ENCODE measurements at regions not wholly inside any gene's neighbourhood (a gene's known extent, or its start where the extent isn't known, plus 50 kb on each side); places are given as distances from the start of the nearest gene placed in this dataset.

DNA sequence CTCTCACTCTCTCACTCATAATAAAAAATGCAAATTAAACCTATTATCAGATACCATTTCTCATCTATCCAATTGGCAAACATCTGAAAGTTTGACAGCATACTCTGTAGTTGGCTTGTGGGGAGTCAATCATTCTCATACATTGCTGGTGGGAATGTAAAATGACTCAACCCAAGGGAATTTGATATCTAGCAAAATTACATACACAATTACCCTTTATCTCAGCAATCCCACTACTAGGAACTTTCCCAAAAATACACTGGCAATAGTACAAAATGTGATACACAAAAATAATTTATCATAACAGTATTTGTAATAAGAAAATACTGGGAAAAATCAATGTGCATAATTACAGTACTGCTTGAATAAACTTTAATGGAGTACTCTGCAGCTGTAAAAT is 731.3 kb downstream of the DTWD2 start:
- DNase-seq, result no peak

DNA sequence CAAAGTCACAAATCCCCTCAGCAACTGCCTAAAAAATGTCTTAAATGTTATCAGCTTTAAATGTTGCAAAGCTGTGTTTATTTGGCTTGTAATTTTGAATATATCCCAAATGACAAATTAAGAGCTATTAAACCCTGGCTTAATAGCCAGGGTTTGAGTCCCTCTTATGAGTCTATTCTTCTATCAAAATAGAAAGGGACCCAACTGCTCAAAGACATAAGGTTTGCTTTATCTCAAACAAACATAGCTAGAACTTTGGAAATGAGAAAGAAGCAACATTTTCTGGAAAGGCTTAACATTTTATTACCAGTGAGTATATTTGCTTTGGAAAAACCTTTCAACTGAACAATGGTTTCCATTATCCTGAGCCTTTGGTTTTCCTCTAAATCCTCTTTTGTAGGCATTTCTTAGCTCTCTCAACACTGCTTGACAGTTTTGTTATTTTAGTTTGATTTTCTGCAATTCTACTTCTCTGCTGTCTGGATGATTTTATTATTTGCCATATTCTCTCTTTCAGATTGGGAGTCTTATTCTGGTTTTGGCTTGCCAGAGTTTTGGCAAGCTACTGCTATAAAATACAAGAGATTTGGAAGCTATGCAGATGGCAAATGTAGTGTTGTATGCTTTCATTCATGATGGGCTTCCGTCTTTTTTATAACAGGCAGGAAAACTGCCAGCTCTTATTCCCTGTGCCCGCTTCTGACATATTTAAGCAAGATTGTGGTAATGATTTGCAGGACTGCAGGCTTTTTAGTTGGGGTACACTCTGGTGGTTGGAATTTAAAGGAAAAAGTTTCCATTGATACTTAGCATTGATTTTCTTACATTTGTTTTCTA is 734.9 kb downstream of the DTWD2 start:
- DNase-seq, result no peak

DNA sequence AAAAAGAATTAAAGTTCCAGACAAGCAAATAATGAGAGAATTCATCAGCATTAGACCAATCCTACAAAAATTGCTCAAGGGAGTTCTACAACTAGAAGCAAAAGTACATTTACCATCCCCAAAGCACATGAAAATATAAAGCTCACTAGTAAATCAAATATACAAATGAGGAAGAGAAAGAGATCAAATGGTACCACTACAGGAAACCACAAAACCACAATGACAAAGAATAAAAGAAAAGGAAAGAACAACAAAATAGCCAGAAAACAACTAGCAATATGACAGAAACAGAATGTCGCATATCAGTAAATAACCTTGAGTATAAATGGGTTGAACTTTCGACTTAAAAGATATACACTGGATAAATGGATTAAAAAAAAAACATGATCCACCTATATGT is 739.0 kb downstream of the DTWD2 start:
- DNase-seq, result peak; percentile 23

DNA sequence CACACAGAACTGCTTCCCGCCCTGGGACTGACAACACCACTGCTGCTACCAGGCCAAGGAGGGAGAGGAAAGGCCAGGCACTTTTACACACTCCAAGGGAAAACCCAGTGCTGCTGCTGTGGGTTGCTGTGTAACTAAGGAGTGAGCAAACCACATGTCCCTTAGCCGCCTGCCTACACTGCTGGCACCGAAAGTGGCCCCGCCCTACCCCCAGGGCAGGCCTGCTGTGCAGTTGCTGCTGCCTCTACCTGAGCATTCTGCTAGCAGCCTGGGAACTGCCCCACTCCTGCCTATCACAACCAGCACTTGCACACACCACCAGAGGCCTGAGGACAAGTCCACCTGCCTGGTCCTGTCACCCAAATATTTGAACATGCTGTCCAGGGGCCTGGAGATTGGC is 740.9 kb downstream of the DTWD2 start:
- no peak for DNase-seq

DNA sequence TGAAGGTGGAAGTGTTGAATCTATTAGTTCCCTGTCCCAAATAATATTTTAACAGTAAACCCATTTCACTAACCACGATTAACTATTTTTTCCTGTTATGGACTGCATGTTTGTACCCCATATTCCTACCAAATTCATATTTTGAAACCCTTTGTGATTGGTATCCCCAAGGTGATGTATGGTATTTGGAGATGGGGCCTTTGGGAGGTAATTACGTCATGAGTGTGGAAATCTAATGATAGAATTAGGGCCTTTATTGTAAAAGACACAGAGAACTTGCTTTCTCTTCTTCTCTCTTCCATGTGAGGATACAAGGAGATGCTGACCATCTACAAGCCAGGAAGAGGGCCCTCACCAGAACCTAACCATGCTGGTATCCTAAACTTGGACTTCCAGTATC is 744.7 kb downstream of the DTWD2 start:
- DNase-seq, result no peak

DNA sequence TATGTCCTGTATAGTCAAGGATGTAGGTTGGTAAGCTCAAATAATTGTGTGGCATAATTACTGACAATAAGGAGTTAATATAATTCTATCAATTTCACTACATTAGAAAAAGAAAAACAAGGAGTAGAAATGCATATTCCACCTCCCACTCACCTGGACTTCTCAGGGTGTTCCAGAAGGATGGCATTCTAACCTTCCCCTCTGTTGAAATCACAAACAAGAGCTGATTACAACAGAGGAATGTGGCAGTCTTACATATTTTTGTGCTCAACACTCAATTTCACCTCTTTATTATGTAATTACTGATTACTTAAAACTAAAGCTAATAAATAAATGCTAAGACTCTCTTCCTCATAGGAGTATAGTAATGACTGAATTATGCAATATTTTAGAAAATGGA is 745.3 kb downstream of the DTWD2 start:
- DNase-seq, result no peak

DNA sequence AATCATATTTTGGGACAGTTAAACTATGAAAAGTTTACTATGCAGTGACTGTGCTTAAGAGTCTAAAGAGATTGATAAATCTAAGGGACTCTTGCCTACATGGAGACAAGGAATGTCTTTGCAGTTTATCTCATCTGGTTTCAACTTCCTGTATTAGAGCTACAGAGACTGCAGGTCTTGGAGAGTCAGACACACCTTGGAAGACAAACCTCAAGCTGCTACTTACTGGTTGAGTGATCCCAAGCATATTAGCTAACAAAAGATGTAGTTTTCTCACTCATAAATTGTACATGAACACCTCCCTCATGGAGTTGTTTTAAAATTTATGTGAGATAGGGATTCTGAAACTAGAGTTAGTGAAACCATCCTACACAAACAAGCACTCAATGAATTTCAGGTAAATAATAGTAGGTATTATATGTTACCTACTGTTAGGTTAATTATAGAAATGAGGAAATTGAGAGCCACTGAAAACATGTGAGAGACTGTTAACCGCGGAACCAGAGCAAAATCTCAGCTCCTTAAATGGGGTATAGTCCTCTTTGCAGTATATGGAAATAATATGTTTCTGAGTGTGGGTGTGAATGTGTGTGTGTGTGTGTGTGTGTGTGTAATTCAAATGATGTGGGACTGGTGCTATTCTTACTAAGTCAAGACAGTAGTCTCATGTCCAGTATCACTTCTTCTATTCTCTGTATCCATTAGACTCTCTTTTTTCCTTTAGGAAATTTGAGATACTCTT is 752.1 kb downstream of the DTWD2 start:
- no peak for DNase-seq

DNA sequence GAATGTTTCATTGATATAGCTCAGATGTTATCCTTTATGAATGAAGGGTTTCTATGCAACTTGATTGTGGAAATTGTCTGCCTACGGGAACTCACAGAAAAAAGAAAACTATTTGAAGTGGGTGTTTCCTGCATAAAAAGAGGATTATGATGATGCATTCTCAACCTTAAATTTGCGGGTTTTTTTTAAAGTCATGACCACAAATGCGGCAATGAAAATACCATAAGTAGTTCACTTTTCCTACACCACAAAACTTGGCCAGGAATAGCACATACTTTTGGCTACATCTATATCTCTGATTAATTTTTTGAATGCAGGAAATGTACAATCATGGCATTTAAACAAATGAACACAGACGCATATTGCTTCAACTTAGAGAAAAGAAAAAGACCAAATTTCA is 754.7 kb downstream of the DTWD2 start:
- no peak for DNase-seq

DNA sequence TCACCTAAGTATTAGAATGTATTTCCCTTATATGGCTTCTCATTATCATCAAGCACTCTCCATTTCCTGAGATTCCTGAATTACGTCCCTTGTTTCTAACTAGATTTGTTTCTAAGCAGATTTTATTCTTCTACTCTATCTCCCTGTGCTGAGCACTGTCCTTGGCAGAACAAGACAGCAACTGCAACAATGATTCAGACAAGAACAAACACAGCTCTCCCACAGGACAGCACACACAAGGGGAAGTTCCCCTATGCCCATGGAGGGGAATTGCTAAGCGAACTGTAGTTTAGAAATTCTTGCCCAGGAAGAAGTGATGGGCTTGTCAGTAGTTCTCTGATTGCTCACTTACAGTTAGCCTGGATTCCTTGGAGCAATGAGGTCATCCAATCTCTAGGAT is 759.9 kb downstream of the DTWD2 start:
- DNase-seq, result no peak

DNA sequence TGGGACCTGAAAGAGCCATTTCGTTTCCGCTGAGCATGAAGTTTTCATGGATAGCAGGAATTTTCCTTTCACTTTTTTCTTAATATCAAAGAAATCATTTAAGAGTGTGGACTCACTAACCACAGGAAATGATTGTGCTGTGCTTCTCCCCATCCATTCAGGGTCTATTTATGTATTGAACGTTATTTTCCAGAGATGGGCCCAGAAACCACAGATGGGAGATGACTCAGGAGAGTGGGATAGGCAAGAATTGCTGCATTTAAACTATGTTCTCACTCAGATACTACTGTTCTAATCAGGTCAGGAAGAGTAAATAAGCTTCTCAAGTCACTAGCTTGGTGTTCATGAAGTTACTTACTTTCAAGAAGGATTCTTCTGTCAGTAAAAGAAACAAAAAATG is 763.8 kb downstream of the DTWD2 start:
- no peak for DNase-seq

DNA sequence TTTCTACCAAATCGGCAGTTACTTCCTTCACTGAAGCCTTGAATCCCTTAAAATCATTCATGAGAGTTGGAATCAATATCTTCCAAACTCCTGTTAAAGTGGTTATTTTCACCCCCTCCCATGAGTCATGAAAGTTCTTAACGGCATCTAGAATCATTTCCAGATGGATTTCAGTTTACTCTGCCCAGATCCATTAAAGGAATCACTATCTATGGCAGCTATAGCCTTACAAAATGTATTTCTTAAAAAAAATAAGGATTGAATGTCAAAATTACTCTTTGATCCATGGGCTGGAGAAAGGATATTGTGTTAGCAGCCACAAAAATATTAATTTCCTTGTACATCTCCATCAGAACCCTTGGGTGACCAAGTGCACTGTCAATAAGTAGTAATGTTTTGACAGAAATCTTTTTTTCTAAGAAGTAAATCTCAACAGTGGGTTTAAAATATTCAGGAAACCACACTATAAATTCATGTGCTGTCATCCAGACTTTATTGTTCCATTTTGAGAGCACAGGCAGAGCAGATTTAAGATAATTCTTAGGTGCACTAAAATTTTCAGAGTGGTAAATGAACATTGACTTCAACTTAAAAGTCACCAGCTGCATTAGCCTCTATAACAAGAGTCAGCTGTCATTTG is 767.7 kb downstream of the DTWD2 start:
- DNase-seq, result no peak

DNA sequence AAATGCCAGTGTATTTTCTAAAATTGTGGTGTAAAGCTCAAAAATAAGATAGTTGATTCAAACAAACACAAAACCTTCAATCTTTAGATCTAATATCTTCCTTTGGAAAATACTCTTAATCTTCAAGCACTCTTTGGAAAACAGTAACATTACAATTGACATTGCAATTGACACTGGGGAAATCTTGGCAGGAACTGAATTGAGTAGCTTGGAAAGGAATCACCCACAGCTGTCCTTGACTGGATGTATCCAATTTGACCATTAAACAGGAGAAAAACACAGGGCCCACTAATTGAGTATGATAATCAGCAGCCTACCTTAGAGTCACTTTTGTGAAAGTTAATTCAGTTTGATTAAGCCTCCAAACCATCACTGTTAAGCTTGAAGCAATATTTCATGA is 776.7 kb downstream of the DTWD2 start:
- DNase-seq, result no peak

DNA sequence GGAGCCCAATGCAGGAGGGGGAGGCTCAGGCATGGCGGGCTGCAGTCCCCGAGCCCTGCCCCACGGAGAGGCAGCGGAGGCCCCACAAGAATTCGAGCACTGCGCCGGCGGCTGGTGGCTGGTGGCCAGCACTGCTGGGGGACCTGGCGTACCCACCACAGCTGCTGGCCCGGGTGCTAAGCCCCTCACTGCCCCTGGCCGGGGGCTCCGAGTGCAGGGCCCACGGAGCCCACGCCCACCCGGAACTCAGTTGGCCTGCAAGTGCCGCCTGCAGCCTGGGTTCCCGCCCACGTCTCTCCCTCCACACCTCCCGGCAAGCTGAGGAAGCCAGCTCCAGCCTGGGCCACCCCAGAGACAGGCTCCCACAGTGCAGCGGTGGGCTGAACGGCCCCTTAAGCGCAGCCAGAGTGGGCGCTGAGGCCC is 780.3 kb downstream of the DTWD2 start:
- no peak for DNase-seq

DNA sequence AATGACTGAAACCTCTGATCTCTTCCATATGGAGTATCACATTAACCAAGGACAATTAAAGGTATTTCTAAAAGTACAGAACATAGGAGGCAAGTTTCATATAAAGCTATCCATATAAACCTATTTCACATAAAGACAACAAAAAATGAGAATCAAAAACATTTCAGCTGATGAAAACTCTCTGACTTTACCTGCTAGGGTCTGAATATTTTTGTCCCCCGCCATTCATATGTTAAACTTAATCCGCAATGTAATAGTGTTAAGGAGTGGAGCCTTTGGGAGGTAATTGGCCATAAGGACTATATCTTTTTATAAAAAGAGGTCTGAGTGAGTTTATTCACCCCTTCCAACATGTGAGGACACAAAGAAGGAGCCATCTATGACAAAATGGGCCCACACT is 788.5 kb downstream of the DTWD2 start:
- DNase-seq, result no peak

DNA sequence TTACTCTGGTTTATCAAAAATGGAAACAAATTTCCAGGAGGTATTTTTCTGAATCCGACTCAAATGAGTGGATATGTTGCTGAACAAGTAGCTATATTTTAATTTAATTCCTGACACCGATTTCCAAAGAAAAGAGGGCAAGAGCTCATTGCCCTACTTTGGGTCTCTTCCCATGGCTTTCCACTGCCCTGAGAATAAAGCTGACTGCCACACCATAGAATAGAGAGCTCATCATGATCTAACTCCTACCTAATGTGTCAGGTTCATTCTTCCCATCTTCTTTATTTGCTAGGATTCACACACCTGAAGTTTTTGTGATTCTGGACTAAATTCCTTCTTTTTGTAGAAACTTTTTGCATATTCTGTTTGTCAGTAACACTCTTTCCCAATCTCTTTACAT is 792.1 kb downstream of the DTWD2 start:
- no peak for DNase-seq

DNA sequence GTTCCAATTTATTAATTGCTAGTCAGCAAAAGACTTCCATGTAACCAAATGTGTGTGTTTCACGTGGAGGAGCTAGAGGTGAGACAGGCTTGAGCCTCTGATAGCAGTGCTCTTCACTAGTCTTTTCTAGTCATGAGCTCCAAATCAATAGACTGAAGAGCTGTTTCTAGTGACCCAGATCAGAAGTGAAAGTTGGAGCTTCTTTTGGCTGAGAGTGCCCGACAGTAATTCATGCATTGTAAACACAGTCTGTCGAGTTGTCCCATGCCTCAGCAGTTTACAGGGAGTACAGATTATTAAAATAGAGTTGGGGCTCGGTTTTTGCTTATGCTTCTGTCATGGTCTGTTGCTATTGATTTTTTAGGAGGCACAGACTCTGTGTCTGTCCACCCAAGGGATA is 793.1 kb downstream of the DTWD2 start:
- no peak for DNase-seq

DNA sequence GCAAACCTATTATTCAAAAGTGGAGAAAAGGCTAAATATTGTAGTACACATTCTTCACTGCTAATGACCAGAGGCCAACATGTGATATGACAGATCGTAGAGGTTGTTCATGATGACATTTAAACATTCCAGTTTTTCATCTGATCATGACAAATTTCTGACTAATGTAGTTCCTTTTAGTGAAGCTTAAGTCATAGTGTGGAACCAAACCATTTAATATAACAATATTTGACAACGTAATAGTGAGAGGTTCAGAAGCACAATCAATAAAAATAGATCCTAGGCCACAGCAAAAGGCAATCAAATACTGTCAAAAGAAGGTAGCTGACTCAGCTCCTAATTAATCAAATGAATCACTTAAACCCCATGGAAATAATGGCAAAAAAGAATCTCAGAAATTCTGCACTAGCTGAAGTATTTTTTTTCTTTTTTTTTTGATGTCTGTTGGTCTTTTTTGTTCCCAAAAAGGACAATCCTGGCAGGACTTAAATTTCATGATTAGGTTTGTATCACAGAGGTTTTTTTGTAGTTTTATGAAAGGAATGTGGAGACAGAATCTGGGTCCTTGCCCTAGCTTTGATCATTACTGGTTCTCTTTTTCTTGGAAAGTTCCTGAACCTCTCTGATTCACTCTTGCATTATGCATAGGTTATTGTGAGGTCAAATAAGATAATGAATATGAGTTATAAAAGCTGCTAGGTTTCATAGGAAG is 795.0 kb downstream of the DTWD2 start:
- DNase-seq, result no peak

DNA sequence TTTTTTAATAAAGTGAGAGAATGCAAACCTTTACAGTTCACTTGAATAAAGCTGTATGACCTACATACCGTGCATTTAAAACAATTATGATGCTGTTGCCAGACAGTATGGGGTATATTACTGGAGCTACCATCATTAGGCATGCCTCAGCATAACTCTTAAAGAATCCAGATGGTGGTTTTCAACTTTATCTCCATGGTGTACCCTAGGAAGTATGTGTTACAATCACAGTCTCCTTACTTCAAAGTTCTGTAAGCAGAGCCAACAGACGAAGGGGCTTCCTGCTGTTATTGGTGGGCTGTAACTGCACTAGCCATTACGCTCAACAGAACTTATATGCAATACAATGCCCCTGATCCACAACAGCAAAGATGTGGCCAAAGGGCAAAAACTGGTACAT is 803.3 kb downstream of the DTWD2 start:
- DNase-seq, result no peak

DNA sequence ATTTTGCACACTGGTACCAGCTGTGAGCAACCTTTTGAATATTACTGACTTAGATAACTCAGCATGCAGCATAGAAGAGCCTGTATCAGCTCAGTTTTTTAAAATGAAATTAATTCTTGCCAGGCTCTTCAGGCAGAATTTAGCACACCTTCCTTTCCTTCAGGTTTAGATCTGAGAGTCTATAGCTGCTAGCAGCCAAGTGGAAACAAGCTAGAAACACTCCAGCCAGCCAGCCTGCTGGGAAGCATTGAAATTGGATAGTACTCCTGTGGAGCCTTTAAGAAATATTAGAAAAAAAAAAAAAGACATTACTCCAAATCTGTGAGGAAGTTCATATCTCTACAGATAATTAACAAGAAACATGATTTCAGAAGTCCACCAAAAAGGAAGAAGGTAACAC is 812.2 kb downstream of the DTWD2 start:
- DNase-seq, result no peak

DNA sequence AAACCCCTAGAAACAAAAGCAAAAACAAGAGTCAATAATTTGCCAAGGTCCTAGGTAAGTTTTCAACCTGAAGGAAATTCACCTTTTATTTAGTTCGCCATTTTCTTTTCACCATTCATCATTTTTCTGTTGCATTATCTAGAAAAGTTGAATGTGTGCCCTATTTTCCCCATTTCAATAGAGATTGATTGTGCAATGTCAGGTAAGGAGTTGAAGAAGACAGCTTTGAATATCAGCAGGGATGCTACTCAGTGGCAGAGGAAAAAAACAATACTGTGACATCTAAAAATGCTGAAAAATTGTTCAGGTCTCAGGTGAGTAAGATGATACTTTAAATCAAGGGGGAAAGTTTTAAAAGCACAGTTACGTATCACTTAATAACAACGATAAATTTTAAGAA is 813.7 kb downstream of the DTWD2 start:
- DNase-seq, result no peak

DNA sequence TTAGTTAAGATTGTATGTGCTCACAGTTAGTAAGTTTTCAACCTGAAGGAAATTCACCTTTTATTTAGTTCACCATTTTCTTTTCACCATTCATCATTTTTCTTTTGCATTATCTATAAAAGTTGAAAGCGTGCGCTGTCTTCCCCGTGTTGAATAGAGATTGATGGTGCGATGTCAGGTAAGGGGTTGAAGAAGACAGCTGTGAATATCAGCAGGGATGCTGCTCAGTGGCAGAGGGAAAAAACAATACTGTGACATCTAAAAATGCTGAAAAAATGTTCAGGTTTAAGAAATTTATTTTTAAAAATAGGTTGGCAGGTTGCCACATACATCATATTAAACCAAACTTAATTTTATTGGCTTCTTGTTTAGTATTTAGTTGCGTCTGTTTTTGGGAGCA is 815.0 kb downstream of the DTWD2 start:
- no peak for DNase-seq

DNA sequence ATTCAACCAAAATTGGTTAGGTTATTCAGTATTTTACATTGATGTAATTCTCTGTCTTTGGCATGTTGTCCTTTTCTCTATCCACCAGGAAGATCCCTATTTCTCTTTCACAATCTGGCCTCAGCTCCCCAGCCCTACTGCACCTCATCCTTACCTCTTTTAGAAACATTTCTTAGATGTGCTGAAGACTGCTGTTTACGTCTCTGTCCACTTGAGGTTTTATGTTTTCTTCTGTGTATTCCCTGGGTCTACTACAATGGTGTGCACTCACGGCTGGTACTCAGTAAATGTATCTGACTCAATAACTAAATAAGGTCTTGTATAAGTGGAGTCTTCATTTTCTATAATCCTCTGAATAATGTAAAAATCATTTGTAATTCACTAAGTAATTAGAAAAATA is 822.7 kb downstream of the DTWD2 start:
- no peak for DNase-seq

DNA sequence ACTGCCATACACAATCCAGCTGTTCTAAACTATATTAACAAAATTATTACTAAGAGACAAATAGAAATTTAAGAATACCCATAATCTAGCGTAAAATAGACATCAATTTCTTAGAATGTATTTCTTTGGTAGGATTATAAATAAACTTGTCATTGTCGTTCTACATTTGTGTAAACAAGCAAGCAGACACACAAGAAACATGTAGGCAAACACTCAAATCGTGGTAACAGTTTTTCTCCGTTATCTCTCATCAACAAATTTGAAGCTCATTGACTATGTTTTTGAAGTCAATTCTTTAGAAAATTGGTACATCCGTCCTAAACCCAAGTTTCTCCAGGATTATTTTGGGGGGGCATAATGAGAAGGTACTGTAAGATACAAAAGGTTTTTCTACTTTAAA is 832.2 kb downstream of the DTWD2 start:
- no peak for DNase-seq

DNA sequence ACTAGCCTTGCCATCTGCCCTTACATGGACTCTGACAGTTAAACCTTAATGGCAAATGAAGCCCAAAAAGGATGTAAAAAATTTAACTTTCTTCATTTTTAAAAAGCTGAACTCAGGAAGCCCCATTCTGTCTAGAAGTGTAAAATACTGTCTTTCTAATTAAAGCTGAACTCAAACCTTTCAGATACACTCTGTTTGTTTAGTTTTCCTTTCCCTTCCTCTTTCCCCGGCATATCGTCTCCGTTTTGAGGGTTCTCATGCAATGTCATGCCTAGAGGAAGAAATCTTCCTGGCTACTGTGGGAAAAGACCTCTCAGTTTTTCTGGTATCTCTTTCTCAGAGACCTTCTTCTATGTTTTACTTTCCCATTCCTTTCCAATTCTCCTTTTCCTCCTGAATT is 841.5 kb downstream of the DTWD2 start:
- no peak for DNase-seq

All from hematopoietic multipotent progenitor cell treated with erythropoietin and hydrocortisone succinate and interleukin-3 and kit ligand, for 6 days (in vitro differentiated cells).